HG02623 (cell line): ENCODE measurements at regions not wholly inside any gene's neighbourhood (a gene's known extent, or its start where the extent isn't known, plus 50 kb on each side); places are given as distances from the start of the nearest gene placed in this dataset.
"Not testable (repeated sequence)": the region's sequence is repeated elsewhere in the genome, so short reads cannot be mapped to it uniquely, and the experiment has no call there.

Experiments used
- ATAC-seq: cut with Tn5 transposase; IDR thresholded peaks from one replicate; pipeline ENCODE4 v1.9.1; 2021; ENCODE audit warnings: moderate library complexity; ENCODE audit not compliant: unreplicated experiment

GRCh38 chr3:152209776-152210175, 59.0 kb upstream of the MBNL1 start:
- no peak for ATAC-seq

GRCh38 chr3:152210697-152211096, 58.0 kb upstream of the MBNL1 start:
- no peak for ATAC-seq

- ATAC-seq: no peak
These were observed 57.1 kb upstream of the MBNL1 start for GRCh38 chr3:152211655-152212054.

GRCh38 chr3:152213203-152213602, 55.5 kb upstream of the MBNL1 start:
- ATAC-seq: no peak

GRCh38 chr3:152213938-152214337, 54.8 kb upstream of the MBNL1 start:
- no peak for ATAC-seq

- not testable (repeated sequence) for ATAC-seq
These were observed 51.5 kb upstream of the MBNL1 start for GRCh38 chr3:152216960-152217865.

GRCh38 chr3:152218602-152219001, 50.1 kb upstream of the MBNL1 start:
- ATAC-seq: no peak
